HuH-7.5 (cell line): ENCODE measurements at regions not wholly inside any gene's neighbourhood (a gene's known extent, or its start where the extent isn't known, plus 50 kb on each side); places are given as distances from the start of the nearest gene placed in this dataset.

ENCODE experiments used
- DNase-seq: peaks from one replicate; pipeline ENCODE4 v3.0.0; 2011; ENCODE audit warnings: low spot score

DNA sequence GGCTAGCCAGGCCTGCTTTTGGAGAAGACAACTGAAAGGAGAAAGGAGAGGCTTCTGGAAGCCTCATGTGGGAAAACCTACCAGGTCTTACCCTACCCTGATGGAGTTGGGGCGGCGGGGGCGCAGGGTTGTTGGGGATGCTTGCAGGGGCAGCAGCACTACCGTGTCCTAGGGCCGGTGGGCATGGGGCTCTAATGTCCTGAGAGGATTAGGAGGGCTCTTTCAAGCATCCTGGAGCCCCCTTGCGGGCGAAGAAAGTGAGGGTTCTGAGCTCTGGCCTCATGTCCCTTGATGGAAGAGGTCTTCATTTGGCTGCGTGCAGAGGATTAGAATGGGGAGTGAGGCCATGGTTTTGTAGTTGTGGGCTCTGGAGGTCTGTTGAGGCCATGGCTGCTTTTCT, 86.9 kb upstream of the PITX1 start:
- DNase-seq, result no peak

GRCh38 chr5:135119481-135119880, 85.5 kb upstream of the PITX1 start:
- DNase-seq, result no peak

DNA sequence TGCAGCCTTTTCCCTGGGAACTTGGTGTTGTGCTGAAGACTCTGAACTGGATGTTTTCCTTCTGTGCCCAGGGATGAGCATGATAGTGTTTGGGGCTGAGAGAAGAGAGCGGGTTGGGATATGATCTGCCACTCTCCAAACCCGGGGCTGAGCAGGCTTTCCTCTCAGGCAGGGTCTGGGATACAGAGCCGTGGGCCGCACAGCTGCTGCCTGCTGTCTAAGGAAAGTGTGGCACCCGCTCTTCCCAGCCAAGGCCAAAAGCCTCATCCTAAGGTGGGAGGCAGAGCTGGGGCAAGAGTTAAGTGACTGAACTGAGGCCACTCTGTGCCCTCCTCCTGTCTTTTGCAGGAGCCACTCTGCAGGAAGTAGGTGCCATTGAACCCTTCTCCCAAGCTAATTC, 83.6 kb upstream of the PITX1 start:
- DNase-seq, result no peak

GRCh38 chr5:135116160-135116561, 82.1 kb upstream of the PITX1 start:
- no peak for DNase-seq

DNA sequence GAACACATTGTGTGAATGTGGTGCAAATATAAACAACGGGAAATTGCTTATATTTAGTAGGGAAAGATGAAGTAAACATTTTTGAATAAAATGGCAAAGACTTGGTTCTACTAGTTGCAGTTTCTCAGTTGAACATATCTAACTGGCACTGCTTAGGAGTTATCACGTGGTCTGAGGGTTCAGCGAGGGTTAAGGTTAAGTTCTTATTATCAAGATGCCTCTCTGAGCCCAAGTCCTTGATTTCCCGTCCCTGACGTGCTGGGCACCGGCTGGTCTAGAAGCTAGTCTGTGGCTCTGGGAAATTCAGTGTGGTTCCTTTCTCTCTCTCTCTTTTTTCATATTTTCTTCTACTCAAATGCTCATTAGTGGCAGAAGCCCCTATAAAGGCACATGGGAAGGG, 81.6 kb upstream of the PITX1 start:
- DNase-seq, result no peak

GRCh38 chr5:135114759-135115158, 80.7 kb upstream of the PITX1 start:
- no peak for DNase-seq

GRCh38 chr5:135112008-135112725, 78.1 kb upstream of the PITX1 start:
- DNase-seq, result no peak

DNA sequence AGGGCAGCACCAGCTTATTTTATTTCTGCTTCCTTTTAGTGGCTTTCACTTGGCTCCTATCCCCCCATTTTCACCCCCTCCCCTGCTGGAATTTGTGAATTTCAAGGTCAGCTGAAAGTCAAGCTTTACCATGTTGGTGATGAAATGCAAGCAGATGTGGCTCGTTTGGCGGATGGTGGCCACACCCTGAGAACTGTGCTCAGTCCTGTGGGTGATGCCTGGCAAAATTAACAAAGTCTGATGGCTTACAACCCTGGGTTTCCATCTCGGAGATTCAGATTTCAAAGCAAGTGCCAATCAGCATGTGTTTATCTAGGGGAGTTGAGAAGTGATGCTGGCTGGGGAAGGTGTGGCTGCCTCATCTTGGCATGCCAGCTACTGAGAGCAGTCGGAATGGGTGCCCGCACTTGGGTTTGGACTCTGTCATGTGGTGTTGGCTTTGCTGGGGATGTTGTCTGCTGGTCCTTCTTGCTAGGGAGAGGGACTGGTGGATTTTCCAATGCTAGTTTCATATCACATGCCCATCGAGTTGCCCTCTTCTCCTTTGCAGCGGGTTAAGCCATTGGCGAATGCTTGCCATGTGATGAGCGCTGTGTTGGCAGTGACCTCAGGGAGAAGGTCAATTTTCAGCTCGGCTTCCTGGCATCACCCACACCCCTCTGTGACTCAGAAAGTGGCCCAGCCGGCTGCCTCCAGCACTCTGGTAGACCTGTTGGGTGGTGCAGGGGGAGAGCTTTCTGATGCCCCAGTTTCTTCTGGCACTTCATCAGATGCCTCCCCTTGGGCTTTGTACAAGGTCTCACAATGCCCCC, 77.0 kb upstream of the PITX1 start:
- no peak for DNase-seq

DNA sequence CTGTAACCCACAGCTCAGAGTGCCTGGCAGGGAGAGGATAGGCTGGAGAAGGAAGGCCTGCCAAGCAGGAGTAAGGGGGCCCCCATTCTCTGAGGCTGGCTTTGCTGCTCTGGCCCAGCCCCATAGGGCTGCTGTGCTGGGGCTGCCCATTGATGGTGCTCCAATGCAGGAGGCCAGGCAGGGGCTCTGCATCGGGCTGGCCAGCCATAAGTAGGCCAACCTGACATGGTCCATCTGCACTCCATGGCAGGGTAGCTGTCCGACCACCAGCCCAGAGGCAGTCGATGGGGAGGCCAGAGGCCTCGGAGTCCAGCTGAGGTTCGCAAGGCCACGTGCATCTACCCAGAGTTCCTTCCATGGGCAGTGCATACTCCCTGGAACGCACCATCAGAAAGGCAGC, 75.0 kb upstream of the PITX1 start:
- DNase-seq, result no peak

DNA sequence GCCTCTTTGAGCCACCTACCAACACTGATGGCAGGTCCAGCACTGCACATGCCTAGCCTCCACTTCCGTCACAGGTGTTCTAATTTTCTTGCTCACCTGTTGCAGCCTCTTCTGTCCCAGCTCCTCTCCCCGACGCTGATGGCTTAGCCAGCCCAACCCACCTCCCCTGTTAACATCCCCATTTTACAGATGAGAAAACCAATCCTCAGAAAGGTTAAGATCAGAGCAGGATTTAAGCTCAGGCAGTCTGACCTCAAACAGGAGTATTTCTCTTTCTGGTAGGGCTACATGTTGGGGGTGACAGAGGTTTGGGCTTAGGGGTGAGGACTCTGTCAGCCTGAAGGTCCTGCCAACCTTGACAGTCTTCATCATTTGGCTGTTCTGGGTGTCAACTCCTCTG, 74.5 kb upstream of the PITX1 start:
- no peak for DNase-seq

DNA sequence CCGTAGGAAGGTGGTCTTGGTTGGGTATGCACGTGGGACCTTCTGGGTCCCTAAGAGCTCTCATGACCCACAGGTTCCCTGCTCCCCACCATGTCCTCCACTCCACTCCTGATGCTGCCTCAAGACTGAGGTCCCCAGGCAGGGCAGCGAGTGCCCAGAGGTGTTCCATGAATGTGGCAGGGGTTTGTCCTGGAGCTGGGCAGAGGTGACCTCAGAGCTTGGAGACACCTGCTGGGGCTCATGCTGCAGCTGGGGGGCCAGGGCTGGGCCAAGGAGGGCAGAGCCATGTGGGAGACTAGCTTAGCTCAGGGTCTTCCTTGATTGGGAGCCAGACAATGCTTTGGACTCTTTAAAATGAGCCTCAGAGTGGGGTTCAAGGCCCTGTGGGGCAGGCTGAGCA, 74.0 kb upstream of the PITX1 start:
- no peak for DNase-seq

GRCh38 chr5:135106610-135107471, 72.8 kb upstream of the PITX1 start:
- DNase-seq, result no peak

- no peak for DNase-seq
These were observed 72.1 kb upstream of the PITX1 start for GRCh38 chr5:135106136-135106535.

- no peak for DNase-seq
These were observed 71.1 kb upstream of the PITX1 start for GRCh38 chr5:135105105-135105484.

GRCh38 chr5:135103575-135103853, 69.5 kb upstream of the PITX1 start:
- DNase-seq, result no peak

DNA sequence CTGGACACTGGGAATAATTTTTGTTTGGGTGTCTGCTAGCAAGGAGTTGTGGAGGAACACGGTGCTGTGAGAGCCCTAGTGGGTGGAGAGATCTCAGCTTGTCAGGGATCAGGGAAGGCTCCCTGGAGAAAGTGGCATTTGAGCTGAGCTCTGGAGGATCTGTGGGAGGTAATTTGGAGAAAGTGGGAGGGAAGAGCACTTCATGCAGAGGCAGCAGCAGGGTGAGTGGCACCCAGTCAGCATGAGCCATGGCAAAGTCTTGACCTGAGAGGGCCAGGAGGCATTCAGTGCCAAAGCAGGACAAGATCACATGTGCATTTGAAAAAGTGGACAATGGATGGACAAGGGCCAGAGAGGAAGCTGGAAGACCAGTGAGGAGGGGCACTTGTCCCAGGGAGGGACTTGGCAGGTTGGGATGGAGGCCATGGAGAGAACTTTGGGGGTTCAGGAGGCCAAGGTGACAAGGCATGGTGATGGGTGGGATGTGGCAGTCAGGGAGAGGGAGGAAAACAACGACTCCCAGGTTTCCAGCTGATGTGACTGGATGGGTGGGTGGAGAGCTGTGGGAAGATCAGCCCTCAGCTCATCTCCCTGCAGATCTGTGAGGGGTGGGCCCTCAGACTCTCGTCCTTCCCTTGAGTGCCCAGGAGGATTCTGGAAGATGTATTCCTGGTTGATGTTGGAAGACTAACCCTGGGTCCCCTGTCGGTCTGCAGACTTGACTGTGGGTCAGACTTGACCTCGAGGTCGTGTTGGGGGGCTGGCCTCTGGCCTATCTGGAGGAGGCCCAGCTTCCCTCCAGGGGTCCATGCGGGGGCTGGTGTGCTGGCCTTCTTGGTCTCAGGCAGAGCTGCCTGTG, 68.9 kb upstream of the PITX1 start:
- no peak for DNase-seq

DNA sequence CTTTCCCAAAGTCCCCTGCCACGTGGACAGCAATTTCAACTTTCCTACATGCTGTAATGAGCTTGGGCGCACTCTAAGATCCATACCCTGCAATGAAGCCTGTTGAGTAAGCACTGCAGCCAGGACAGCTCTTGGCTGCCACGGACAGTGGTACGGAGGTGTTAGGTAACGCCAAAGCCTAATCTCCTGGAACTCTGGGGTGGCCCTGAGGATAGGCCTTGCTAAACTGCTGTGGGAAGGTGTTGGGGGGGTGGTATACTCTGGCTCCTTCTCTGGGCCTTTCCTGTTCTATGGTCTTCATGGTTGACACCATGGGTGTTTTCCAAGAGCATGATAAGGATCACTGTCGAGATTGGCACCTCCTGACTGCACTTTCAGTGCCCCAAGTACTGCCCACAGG, 66.4 kb upstream of the PITX1 start:
- DNase-seq, result no peak

DNA sequence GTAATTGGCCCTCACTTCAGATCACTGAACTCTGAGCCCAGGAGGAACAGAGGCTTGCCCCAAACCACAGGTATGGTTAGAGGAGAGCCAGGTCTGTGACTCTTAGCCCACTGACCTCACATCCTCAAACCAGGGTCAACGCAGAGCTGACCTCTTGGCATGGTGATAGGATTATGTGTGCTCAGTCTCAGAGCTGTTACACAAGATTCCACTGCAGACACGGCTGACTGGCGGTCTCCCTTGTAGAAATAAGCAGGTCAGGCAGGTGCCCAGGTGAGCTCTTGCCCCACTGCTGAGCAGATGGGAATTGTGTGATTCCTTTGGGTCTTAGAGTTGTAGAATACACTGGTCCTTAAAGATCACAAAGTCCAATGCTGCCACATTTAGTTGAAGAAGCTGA, 66.0 kb upstream of the PITX1 start:
- no peak for DNase-seq

DNA sequence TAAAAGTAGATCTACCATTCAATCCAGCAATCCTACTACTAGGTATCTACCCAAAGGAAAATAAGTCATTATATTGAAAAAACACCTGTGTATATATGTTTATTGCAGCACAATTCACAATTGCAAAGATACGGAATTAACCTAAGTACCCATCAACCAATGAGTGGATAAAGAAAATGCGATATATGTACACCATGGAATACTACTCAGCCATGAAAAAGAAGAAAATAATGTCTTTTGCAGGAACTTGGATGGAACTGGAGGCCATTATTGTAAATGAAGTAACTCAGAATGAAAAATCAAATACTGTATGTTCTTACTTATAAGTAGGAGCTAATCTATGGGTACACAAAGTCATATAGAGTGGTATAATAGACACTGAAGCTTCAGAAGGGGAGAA, 63.4 kb upstream of the PITX1 start:
- no peak for DNase-seq

DNA sequence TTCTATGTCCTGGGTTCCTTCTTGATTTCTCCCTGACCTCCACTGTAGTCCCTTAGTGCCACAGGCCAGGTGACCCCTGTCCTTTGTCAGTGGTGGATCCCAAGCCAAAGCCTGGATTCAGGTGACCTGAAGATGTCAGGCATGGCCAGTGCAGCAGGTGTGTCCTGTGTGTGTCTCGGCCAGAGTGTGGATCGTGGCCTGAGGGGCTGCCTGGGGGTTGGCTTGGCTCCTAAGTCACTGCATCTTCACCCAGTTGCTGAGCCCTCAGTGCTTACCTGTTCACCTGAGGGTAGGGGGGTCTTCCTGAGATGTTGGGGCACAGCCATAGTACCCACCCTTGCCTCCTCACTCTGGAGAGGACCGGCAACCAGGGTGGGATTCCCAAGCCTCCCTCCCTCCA, 61.8 kb upstream of the PITX1 start:
- DNase-seq, result no peak

DNA sequence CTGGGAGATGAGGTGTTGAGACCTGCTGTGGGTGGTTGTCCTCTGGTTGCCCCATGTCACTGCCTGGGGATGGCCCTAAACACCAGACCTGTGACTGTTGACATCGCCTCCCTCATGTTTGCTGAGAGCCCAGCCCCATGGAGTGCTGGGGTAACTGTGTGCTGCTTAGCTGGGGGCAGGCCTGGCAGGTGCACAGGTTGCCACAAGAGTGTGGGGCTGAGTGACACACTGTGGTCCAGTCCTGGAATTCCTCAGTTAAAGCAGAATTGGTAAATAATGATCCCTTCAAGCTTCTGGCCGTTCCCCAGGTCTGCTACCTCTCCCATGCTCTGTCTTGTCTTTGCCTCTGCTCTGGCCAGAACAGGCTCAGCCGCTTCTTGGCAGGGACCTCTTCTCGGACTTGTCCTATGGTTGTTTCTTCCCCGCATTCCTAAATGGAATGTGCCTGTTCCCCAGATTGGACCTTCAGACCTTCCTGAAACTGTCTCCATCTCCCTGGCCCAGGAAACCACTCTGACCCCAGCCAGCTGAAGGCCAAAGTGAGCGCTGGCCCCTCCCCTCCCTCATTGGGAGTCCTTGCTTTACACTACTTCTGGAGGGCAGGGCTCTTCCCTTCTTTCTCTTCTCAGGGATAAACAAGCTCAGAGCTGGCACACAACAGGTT, 61.2 kb upstream of the PITX1 start:
- no peak for DNase-seq
